ENCODE measurements at regions not wholly inside any gene's neighbourhood (a gene's known extent, or its start where the extent isn't known, plus 50 kb on each side); places are given as distances from the start of the nearest gene placed in this dataset.

DNA sequence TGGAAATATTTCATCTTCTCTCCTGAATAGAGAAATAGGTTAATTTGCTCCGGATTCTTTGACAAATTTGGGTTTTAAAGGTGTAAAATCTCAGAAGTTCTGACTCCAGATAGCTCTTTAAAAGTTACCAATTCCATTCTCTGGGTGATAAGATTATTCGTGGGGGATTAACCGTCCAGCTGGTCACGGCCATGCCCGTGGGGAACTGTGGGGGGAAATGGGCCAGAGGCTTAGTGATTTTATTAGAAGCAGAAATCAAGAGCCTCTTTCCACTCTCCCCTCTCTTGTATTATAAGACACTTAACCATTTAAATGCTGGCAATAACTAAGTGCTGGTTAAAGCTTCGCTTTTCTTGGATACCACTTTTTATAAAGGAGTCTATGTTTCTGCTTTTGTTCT is 376.4 kb upstream of the KAZN start:
- no peak for DNase-seq

DNA sequence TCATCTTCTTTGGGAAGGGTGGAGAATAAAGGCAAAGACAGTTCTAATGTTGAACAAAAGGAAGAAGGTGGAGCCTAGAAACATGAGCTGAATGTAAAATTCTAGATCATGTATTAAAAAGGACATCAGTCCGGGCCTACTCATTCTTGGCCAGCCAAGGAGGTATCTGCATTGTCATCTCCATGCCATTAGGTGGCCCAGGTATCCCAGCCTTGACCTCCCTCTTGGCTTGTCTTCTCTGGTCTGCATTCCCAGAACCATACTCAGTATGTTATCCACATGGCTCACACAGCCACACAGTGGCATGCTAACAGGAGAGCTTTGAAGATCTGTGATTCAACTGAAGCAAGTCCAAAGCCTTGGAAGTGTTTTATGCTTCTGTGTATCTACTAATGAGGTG is 369.8 kb upstream of the KAZN start:
- DNase-seq: no peak

DNA sequence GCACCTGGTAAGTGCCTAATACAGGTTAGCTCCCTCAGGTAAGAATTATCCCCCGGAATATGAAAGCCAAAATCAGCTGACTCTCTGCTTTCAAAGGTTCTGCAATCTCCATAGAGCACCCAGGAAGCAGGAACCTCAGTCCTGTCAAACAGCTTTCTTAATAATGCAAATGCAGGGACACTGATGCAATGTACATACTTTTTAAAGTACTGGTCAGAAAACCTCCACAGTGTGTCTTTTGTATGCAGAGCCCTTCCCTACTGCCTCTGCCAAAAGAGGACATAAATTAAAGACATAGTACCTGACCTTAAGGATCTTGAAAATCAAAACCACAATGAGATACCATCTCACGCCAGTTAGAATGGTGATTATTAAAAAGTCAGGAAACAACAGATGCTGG is 365.0 kb upstream of the KAZN start:
- no peak for DNase-seq

DNA sequence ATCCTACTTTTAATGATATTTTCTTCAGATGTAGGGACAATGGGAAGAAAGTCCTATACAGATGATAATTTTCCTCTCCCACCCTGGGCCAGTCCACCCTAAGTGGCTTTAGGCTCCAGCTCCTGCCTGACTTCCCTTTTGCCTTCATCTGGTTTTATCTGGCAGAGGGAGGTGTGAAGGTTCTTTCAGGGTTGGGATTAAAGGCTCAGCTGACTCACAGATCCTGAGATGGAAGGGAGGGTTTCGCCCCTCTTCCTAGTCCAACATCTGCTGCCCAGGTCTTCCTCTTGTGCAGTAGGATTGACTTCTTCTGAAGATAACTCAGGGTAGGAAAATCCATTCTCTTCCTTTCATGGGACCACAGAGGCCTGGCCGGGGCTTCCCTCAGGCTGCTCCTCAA is 362.4 kb upstream of the KAZN start:
- DNase-seq: no peak

DNA sequence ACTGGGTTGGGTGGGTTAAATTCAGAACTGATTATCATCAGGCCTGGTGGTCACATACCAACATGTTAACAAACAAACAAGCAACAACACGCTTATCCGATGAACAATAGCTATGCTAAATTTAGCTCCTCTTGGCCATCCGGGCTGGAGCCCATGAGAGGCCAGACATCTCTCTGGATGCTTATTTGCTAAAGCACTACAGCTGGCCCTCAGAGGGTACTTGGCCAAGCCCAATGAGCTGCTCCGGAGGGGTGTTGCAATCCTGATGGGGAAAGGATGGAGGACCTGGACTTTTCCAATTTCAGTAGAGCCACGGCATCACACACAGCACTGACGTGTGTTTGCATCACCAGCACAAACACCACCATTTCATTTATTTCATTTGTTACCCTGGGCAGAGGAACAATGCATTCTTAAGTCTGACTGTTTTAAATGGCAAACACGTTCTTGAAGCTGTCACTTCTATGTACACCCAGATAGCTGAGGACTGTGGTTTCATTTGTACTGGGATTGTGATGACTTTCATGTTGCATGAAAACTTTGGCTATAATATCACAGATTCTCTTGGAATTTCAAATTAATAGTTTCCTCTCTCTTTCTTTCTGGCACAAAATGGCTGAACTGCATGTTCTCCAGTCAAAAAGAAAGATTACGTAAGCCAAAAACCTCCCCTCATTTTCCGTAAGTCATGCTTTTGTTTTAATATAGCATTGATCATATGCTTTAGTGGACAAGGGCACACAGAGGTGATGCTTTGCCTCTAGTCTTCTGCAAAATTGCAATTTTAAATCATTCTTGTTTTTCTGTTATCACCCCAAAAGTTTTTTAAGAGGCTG is 359.8 kb upstream of the KAZN start:
- no peak for DNase-seq

DNA sequence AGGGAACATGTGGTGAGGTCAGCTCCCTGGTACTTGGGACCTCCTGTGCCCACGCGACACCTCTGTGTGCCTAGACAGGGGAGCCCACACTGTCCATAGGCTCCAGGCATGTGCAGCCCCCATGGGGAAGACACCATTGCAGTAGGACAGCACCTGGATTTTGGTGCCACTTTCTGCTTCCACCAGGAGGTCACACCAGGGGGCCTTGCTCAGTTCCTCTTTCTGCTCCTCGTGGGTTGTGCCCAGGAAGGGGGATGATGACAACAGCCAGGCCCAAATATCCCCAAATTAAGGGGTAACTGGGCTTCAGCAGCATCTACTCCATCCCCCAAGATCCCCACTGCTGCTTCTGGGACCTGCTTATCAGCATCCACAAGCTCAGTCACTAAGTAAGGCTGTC is 358.2 kb upstream of the KAZN start:
- no peak for DNase-seq

DNA sequence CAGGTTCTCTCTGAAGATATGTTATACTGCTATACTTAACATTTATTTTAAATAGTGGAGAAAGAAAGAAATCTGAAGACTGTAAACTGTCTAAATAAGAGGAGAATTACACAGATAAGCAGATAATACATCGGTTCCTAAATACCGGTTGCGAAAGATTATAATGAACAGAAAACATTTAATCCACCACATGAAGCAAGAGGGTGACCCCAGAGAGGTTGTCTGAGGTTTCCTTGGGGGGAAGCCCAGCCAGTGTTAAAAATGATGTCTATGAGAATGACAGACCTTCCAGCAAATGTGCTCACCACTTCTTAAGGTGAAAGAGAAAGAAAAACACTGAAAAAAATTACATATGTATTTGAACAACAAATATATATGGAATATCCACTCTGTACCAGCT is 356.4 kb upstream of the KAZN start:
- no peak for DNase-seq

DNA sequence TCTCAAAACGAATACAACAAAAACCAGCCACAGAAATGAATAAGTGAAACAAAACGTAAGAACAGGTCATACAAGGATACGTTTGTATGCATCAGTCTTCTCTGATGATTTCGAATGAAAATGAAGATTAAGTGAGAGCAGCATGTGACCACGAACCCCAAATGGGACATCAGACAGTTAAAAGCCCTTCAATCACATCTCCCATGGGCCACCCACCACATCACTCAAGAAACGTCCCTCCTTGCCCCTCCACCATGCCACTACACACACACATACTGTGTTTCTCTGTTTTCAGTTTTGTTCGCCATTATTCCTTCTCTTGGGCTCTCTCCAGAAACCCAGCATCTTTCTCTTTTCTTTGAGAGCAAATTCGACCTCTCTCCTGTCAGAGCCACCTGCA is 355.6 kb upstream of the KAZN start:
- no peak for DNase-seq

DNA sequence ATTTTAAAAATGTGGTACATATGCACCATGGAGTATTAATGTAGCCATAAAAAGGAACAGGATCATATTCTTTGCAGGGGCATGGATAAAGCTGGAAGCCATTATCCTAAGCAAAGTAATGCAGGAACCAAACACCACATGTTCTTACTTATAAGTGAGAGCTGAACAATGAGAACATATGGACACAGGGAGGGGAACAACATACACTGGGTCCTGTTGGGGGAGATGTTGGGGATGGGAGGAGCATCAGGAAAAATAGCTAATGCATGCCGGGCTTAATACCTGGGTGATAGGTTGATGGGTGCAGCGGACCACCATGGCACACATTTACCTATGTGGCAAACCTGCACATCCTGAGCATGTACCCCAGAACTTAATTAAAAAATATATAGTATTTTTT is 352.5 kb upstream of the KAZN start:
- DNase-seq: no peak

DNA sequence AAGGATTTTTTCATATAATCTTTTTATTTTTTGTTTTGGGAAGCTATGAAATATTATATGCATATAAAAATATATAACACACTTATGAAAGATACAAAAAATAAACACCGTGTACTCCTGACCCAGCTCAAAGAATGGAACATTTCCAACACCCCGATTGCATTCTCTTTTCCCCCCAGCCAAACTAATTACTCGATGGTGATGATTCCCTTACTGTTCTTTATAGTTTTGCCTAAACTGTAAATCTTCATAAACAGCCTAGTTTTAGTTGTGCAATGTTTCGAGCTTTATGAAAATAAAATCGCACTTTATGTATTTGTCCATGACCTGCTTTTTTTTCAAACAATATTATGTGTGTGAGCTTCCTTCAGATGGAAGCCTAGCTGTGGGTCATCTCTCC is 352.0 kb upstream of the KAZN start:
- DNase-seq: no peak

DNA sequence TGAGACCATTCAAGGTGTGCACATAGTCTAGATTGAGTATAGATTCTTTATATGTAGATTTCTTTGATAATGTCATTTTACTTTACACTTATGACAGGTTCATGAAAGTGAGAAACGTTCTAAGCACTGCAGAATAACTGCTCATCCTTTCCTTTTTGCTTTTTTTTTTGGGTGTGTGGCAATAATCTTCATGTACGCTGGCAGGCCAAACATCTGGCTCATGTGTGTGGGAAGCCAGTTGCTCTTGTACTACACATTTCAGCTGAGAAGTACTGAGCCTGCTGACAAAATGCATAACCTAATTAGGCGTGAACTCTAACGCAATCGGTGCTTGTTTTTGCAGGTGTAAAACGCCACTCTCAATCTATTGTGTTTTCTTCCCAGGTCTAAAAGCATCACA is 350.8 kb upstream of the KAZN start:
- DNase-seq: no peak

DNA sequence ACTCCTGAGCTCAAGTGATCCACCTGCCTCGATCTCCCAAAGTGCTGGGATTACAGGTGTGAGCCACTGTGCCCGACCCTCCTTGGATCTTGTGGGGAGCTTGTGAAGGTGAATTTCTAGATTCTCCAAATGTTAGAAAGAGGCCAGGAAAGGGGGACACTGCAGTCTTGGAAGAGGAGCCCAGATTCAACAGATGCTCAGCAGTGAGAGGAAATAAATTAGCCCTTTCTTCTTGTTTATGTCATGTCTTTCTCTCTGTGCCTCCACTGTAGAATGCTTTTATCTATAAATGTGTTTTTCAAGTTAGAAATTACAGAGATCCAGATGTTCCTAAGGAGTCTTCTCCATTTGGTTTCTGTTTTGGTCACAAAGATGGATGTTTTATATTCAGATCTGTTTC is 346.6 kb upstream of the KAZN start:
- no peak for DNase-seq

DNA sequence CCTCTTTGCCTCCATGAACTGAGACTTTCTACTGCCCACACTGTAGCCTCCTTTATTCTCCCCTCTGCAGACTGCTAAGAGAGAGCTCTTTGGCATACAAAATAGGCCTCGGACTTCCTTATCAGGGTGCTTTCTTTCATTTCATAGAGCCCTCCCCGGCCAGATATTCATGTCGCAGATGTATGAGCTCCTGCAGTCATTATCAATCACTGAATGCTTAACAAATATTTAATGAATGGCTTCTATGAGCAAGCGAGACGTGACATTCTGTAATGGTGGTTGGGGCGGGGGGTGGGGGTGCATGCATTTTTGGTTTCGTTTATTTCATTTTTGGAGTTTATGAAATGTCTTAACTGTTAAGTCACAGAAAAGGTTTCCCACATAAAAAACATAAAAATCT is 344.8 kb upstream of the KAZN start:
- no peak for DNase-seq

DNA sequence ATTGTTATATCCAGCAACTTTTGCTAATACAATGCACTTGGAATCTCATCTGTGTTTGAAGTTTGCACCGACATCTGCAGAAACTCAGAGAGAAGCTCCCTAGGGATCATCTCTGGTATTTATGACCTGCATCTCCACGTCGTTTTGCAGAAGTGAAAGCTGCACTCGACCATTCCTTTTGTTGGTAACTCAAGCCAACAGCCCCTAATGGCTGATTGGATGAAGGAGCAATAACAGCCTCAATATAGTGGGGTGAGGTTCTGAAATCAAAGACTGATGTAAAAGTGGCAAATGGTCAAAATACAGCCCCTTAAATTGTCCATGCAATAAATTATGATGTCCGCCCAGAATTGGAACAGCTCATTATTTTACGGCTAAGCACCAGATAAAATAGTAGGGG is 344.2 kb upstream of the KAZN start:
- DNase-seq: no peak

DNA sequence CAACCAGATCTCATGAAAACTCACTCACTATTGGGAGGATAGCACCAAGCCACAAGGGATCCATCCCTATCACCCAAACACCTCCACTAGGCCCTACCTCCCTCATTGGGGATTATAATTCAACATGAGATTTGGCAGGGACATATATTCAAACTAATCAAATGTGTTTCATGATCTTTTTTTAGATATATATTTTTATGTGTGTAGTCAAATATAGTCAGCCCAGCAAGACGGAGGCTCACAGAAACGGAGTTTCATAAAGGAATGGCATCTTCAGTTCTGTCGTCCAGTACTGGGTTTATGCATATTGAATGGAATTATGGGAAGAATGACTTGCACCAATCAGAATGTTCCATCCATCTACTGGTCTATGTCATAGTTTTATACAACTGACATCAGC is 343.3 kb upstream of the KAZN start:
- no peak for DNase-seq

DNA sequence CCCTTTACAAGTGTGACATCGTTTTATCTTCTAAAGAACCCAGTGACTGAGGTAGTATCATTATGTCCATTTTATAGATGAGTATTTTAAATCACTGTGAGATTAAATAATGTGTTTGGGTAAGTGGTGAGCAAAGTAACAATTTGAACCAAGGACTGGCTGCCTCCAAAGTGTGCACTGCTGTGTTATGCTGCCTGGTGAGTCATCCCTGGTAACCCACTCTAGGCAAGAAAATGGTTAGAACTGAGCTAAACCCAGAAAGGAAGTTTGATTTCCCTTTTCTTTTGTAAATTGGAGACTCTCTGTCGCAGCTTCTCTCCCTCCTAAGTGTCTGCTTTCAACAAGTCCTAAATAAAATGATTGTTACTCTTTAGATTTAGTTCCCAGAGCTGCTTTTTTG is 342.8 kb upstream of the KAZN start:
- no peak for DNase-seq

DNA sequence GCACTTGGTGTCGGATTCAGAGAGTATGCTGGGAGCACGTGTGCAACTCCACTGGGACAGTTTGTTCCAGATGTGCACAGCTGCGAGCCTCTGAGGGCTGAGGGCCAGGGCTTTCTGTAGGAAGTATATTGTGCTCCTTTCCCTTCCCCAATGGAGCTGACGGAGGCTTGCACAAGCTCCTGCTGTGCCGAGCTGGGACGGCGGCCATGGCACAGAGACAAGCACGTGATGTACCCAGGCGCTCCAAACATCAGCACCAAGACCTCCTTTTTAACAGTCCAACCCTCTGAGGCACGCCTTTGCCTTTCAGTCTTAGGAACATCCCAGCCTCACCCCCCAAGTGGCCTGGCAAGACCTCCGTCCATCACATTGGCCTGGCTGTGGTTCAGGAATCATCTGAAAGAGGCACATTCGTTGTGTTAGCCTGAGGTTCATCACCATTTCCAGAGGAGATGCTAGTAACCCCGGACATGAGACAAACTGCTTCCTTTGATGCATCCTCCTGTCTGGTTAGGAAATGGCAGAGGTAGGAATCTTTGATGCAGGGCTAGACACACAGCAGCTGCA is 339.2 kb upstream of the KAZN start:
- DNase-seq: no peak

DNA sequence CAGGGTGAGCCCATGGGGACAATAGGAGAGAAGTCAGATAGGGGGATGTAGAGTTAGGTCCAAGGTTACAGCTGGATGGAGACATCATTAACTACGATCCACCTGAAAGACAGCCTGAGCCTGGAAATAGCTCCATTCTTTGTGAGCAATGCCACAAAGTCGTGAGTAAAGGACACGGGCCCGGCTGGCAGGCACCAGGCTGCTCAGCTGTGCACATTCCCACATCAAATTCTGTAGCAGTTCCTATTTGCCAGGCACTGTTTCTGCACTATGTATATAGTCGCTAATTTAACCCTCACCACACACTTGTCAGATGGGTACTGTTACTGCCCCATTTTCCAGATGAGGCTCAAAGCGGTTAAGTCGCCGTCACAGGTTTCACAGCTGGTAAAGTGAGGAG is 338.0 kb upstream of the KAZN start:
- no peak for DNase-seq

DNA sequence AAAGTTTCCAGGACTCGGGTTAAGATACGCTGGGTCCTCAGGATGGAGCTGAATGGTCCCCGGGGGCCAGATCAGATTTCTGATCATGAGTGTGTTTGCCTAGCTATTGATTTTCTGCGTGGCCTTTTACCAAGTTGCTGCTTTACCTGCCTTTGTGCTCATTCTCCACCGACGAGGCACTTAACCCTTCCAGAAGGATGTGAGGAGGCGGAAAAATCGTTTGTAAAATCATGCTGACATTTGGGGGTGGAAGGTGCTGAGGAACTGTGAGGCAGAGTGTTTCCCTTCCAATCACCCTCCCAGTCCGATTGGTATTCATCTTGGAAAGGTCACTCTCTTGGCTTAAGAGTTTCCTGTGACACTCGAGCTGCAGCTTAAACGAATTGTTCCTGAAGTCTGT is 337.1 kb upstream of the KAZN start:
- no peak for DNase-seq

DNA sequence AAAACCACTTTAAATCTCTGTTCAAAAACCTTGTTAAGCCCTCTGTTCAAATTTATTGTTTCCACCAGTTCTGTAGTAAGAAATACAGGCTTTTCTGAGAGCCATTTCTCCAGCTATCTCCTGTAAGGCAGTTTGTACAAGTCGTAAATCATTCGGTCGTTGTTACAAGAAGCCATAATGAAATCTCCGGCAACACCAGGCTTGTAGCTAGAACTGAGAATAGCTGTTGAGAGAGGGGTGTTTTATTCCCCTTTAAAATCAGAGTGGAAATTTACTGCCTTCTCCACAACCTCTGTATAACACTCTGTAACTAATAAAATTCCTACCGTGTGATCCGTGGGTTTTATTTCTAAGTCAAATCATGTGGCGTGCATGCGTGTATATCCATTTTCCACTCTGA is 335.8 kb upstream of the KAZN start:
- no peak for DNase-seq

DNA sequence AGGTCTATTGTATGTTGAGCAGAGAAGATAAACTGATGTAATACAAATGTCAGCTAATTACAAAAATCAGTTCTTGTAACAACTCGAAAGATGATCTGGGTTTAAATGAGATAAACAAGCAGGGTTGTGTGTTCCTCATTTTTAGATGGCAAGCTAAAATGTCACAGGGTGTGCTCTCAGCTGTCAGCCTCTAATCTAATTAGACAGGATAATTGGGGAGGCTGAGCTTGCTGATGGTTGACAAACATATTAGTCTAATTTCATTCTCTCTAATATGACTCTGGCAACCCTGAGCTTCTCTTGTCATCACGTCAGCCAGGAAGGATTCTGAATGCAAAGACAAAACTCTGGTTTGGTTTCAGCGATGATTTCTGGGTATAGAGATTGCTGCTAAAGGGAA is 335.3 kb upstream of the KAZN start:
- DNase-seq: no peak

DNA sequence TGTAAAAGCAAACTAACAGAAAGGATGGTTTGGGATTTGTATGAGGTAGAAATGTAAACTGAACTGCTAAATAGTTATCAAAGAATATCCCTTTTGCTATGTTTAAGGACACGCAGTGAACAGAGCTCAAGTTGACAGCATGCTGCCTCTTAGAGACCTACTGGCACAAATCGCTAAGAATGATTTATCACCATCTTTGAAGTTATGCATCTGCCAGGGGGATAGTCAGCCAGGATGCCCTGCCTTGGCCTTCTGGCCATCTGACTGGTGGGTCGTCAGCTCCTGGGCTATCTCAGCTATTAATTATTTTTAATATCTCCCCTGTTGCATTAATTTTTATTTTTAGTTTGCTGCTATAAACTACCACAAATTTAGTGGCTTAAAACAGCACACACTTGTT is 334.8 kb upstream of the KAZN start:
- no peak for DNase-seq

DNA sequence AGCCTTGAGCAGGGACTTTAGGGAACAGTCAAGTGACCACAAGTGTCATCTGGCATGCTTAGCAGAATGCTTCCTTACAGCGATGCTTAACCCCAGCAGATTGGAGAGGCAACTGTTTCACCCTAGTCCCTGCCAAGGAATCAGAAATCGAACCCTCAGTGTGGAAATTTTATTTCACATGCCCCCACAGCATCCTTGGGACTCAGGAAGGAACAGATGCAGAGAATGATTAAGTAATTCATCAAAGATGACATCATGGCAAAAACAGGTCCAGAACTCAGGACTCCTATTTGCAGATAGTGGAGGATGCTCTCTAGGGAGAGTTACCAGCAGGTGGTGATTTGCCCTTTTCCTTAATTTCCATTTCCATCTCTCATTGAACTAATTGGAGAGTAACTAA is 333.0 kb upstream of the KAZN start:
- no peak for DNase-seq

DNA sequence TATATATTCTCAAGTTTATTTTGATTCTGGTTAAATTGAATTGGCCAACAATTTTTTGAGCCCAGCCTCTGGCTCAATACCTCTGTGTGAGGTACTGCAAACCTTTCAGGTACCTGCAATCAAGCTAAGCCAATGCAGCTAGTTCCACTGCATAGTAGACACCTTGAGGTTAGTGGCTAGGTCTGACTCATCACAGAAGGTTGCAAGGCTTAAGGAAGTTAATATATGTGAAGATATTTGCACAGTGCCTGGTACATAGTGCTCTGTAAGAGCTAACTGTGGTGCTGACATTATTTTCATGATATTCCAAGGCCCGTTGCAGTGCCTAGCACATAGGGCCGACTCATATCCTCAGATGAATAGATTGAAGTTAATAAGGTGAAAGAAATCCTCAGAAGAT is 330.5 kb upstream of the KAZN start:
- DNase-seq: no peak

DNA sequence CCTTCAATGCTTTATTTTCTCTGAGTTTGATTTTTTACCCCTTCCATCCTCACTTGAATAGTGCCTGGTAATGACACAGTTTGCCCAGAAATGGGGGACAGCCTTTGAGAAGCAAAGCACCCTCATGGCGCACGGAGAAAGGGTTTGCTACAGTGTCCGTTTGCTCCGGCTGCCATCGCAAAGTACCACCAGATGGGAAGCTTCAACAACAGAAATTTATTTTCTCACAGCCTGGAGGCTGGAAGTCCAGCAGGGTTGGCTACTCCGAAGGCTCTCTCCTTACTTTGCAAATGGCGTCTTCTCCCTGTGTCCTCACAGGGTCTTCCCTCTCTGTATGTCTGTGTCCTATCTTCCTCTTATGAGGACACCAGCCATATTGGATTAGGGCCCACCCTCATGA is 327.7 kb upstream of the KAZN start:
- no peak for DNase-seq

Data from activated CD4-positive, alpha-beta T cell treated with anti-CD3 and anti-CD28 coated beads for 4 hours (primary cell).